ENCODE measurements at regions not wholly inside any gene's neighbourhood (a gene's known extent, or its start where the extent isn't known, plus 50 kb on each side); places are given as distances from the start of the nearest gene placed in this dataset.

DNA sequence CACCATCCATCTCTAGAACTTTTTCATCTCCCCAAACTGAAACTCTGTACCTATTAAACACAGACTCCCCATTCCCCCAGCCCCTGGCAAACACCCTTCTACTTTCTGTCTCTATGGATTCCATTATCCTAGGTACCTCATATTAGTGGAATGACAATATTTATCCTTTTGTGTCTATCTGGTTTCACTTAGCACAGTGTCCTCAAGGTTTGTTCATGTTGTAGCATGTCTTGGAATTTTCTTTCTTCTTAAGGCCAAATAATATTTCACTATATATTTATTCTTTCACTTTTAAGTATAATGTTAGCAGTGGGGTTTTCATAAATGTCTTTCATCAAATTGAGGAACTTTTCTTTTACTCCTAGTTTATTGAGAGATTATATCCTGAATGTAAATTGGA is 56.8 kb upstream of the DSP start:
- no peak overlapping the region for H3K9ac ChIP-seq (ENCODE audit: control insufficient read depth, extremely low read depth, insufficient read depth, low read length)
- dilution Hi-C loops (cut with MboI; ENCODE audit: extremely low pct_ligation_motif_present, low sequenced_read_pairs) = no loop called here
- no peaks in the 10 kb centered on the region for H3K9me3 ChIP-seq (ENCODE audit: control insufficient read depth, low read depth, low read length)
- H3K36me3 ChIP-seq (ENCODE audit: control insufficient read depth in 2 of 2, extremely low read depth in 1 of 2, insufficient read depth in 2 of 2, low read length in 2 of 2) = no peaks in the 10 kb centered on the region
- H3K79me2 ChIP-seq (ENCODE audit: control insufficient read depth, insufficient read depth, low read length) = no peaks in the 10 kb centered on the region
- no peak overlapping the region for H2AFZ ChIP-seq (ENCODE audit: control insufficient read depth, low read length)
- no peaks in the 10 kb centered on the region for H3K9me1 ChIP-seq (ENCODE audit: control insufficient read depth, extremely low read depth, insufficient read depth, low read length)
- H3K27ac ChIP-seq (ENCODE audit: control insufficient read depth, insufficient read depth, low read length) = no peak overlapping the region
- H3K4me3 ChIP-seq (ENCODE audit: control insufficient read depth in 2 of 3, extremely low read depth in 1 of 3, insufficient read depth in 2 of 3, low read depth in 1 of 3, low read length in 3 of 3) = no peak overlapping the region
- DNase-seq (ENCODE audit: low read depth, low spot score) (no peak), FAIRE-seq (no peak)
- peak overlapping the region; percentile 29 for H3K4me2 ChIP-seq (ENCODE audit: control insufficient read depth, extremely low read depth, insufficient read depth, low read depth, low read length)
- no peaks in the 10 kb centered on the region for H4K20me1 ChIP-seq (ENCODE audit: control insufficient read depth, extremely low read depth, insufficient read depth, low read length)
- TF ChIP-seq, protein P1, sequence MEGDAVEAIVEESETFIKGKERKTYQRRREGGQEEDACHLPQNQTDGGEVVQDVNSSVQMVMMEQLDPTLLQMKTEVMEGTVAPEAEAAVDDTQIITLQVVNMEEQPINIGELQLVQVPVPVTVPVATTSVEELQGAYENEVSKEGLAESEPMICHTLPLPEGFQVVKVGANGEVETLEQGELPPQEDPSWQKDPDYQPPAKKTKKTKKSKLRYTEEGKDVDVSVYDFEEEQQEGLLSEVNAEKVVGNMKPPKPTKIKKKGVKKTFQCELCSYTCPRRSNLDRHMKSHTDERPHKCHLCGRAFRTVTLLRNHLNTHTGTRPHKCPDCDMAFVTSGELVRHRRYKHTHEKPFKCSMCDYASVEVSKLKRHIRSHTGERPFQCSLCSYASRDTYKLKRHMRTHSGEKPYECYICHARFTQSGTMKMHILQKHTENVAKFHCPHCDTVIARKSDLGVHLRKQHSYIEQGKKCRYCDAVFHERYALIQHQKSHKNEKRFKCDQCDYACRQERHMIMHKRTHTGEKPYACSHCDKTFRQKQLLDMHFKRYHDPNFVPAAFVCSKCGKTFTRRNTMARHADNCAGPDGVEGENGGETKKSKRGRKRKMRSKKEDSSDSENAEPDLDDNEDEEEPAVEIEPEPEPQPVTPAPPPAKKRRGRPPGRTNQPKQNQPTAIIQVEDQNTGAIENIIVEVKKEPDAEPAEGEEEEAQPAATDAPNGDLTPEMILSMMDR (optimal IDR thresholded peaks at IDR 0.05 in 1 of 3, IDR thresholded peaks at IDR 0.05 in 1 of 3, conservative IDR thresholded peaks at IDR 0.05 in 1 of 3; ENCODE audit: extremely low read depth in 1 of 3, insufficient read depth in 2 of 3, low read length in 3 of 3) = no peak
- no peak for TF ChIP-seq EZH2 (IDR thresholded peaks at IDR 0.05; ENCODE audit: low read length)
- peaks cover 14% of the 10 kb centered on the region for H3K4me1 ChIP-seq (ENCODE audit: control insufficient read depth, extremely low read depth, insufficient read depth, low read length)
- no peaks in the 10 kb centered on the region for H3K27me3 ChIP-seq (ENCODE audit: control insufficient read depth, extremely low read depth, insufficient read depth, low read length)

DNA sequence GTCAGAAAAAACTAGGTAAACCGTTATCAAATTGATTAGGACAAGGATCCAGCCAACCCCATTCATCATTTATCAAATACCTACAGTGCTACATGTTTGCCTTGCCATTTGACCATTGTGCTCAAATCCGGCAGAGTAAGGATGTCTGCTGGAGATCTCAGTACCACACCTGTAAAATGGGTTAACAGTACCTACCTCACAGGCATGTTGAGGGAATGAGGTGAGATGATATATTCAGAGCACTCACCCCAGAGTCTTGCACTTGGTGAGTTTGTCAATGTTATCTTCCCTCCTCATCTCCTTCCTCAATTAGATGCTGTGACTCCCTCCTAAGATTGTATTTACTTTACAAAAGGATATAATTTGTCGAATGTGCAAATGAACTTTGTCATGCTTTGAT is 54.5 kb upstream of the DSP start:
- dilution Hi-C loops (cut with MboI; ENCODE audit: extremely low pct_ligation_motif_present, low sequenced_read_pairs) = no loop called here

More for the DNA sequence above, 54.5 kb upstream of the DSP start:
- Histone ChIP-seq H3K9ac (ENCODE audit: control insufficient read depth, extremely low read depth, insufficient read depth, low read length) (no peak overlapping the region), H3K79me2 (ENCODE audit: control insufficient read depth, insufficient read depth, low read length) (no peaks in the 10 kb centered on the region), H3K4me3 (ENCODE audit: control insufficient read depth in 2 of 3, extremely low read depth in 1 of 3, insufficient read depth in 2 of 3, low read depth in 1 of 3, low read length in 3 of 3) (no peak overlapping the region), H3K9me1 (ENCODE audit: control insufficient read depth, extremely low read depth, insufficient read depth, low read length) (no peaks in the 10 kb centered on the region), H3K27me3 (ENCODE audit: control insufficient read depth, extremely low read depth, insufficient read depth, low read length) (no peaks in the 10 kb centered on the region), H3K36me3 (ENCODE audit: control insufficient read depth in 2 of 2, extremely low read depth in 1 of 2, insufficient read depth in 2 of 2, low read length in 2 of 2) (no peaks in the 10 kb centered on the region), H4K20me1 (ENCODE audit: control insufficient read depth, extremely low read depth, insufficient read depth, low read length) (no peaks in the 10 kb centered on the region), H3K27ac (ENCODE audit: control insufficient read depth, insufficient read depth, low read length) (no peak overlapping the region), H3K4me1 (ENCODE audit: control insufficient read depth, extremely low read depth, insufficient read depth, low read length) (peaks cover 6% of the 10 kb centered on the region), H3K4me2 (ENCODE audit: control insufficient read depth, extremely low read depth, insufficient read depth, low read depth, low read length) (no peak overlapping the region), H3K9me3 (ENCODE audit: control insufficient read depth, low read depth, low read length) (no peaks in the 10 kb centered on the region), H2AFZ (ENCODE audit: control insufficient read depth, low read length) (no peak overlapping the region)
- TF ChIP-seq, protein P1 (optimal IDR thresholded peaks at IDR 0.05 in 1 of 3, IDR thresholded peaks at IDR 0.05 in 1 of 3, conservative IDR thresholded peaks at IDR 0.05 in 1 of 3; ENCODE audit: extremely low read depth in 1 of 3, insufficient read depth in 2 of 3, low read length in 3 of 3) = no peak
- TF ChIP-seq EZH2 (IDR thresholded peaks at IDR 0.05; ENCODE audit: low read length) = no peak
- DNase-seq (ENCODE audit: low read depth, low spot score) = no peak
- no peak for FAIRE-seq

All from keratinocyte (primary cell).